ENCODE measurements at regions not wholly inside any gene's neighbourhood (a gene's known extent, or its start where the extent isn't known, plus 50 kb on each side); places are given as distances from the start of the nearest gene placed in this dataset.

DNA sequence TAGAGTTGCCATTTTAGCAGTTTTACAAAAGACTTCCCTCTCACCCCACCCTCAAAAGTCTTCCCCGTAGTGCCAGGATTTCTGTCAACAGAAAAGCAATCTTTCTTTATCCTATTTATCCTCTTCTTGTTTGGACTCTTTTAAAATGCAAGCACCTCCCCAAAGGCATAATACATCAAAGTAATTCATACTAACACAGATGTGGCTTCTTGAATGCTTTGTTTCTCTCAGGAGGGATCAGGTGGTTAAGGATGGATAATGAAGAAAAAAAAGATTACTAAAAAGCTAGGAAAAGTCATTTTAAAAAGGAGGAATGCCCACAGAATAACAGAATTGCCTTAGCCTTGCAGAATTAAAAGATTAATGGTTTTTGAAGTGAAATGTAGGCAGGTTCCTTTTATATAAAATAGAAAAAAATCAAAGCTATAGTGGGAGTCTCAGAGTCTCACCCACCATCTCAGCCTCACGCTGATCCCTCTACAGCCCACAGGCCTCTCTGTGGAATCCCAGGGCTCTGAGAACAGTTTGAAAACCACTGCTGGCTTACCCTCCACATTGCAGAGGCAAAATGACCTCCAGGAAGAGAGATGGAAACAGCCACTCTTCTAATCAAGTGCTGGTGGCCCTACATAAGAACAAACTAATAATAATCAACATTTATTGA lies 102.2 kb downstream of the GCNT1 start:
- no peaks in the 10 kb centered on the region for H3K9me3 ChIP-seq (replicated peaks in 1 of 2; ENCODE audit: control insufficient read depth in 1 of 2, insufficient read depth in 1 of 2, low read length in 2 of 2)
- H3K36me3 Mint-ChIP-seq = peaks cover 0 to 2% of the 10 kb centered on the region in 2 donors
- no peaks in the 10 kb centered on the region for H4K20me1 ChIP-seq (ENCODE audit: insufficient read depth, low read length)
- H3K4me2 ChIP-seq (replicated peaks; ENCODE audit: extremely low read depth, low read length, poor library complexity, severe bottlenecking) = no peak overlapping the region
- peaks cover 6% of the 10 kb centered on the region for H3K79me2 ChIP-seq (ENCODE audit: insufficient read depth, low read length)
- H3K27ac ChIP-seq (ENCODE audit: low read depth in 1 of 2, low read length in 2 of 2) = peak overlapping the region; percentile 11 to 80
- 100% methylated on average over 1 of the region's 2 CpGs for WGBS (ENCODE audit: insufficient coverage)
- DNase-seq = no peak
- H3K4me1 ChIP-seq (ENCODE audit: control insufficient read depth in 1 of 2, insufficient read depth in 2 of 2, low read length in 2 of 2) = peaks cover 59 to 76% of the 10 kb centered on the region in 2 donors
- H3K36me3 ChIP-seq (replicated peaks in 1 of 2; ENCODE audit: control insufficient read depth in 1 of 2, insufficient read depth in 2 of 2, low read length in 2 of 2) = no peaks in the 10 kb centered on the region
- intact Hi-C loops (cut with micrococcal nuclease) = loop anchor here in 1 of 2 donors (5.0 kb wide), 1 partner anchor 36 kb away; no protein-coding TSS in a partner anchor
- H3K27me3 ChIP-seq (ENCODE audit: control insufficient read depth in 2 of 2, insufficient read depth in 2 of 2, low read length in 2 of 2) = no peaks in the 10 kb centered on the region
- peak overlapping the region; percentile 58 to 93 (median 90) for H3K27ac Mint-ChIP-seq
- TF ChIP-seq, protein P1, sequence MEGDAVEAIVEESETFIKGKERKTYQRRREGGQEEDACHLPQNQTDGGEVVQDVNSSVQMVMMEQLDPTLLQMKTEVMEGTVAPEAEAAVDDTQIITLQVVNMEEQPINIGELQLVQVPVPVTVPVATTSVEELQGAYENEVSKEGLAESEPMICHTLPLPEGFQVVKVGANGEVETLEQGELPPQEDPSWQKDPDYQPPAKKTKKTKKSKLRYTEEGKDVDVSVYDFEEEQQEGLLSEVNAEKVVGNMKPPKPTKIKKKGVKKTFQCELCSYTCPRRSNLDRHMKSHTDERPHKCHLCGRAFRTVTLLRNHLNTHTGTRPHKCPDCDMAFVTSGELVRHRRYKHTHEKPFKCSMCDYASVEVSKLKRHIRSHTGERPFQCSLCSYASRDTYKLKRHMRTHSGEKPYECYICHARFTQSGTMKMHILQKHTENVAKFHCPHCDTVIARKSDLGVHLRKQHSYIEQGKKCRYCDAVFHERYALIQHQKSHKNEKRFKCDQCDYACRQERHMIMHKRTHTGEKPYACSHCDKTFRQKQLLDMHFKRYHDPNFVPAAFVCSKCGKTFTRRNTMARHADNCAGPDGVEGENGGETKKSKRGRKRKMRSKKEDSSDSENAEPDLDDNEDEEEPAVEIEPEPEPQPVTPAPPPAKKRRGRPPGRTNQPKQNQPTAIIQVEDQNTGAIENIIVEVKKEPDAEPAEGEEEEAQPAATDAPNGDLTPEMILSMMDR (IDR thresholded peaks at IDR 0.05) = no peak
- H3K4me3 Mint-ChIP-seq = no peak overlapping the region
- peaks cover 0 to 3% (median 2%) of the 10 kb centered on the region in 7 donors for H3K9me3 Mint-ChIP-seq
- H3K4me1 Mint-ChIP-seq = peaks cover 72% of the 10 kb centered on the region
- H3K4me3 ChIP-seq (replicated peaks in 1 of 3; ENCODE audit: low read depth in 2 of 3, low read length in 3 of 3) = peak overlapping the region in 1 of 3 experiments; percentile 33
- H3K9ac ChIP-seq (ENCODE audit: insufficient read depth, low read length, poor library complexity, severe bottlenecking) = no peak overlapping the region
- H3K27me3 Mint-ChIP-seq (ENCODE audit: low read depth in 3 of 3) = no peaks in the 10 kb centered on the region
- H2AFZ ChIP-seq (ENCODE audit: insufficient read depth, low read depth, low read length, poor library complexity, severe bottlenecking) = no peak overlapping the region

Data from CD14-positive monocyte (primary cell).